ENCODE measurements at regions not wholly inside any gene's neighbourhood (a gene's known extent, or its start where the extent isn't known, plus 50 kb on each side); places are given as distances from the start of the nearest gene placed in this dataset.

GRCh38 chr6:139648430-139649000 is 274.1 kb upstream of the CITED2 start:
- Mint-ChIP-seq H3K27me3 (ENCODE audit: insufficient read depth) (no peaks in the 10 kb centered on the region), H3K36me3 (ENCODE audit: low read depth) (no peaks in the 10 kb centered on the region)
- 87 to 91% methylated on average over 7 of the region's 7 CpGs for WGBS, 2 experiments (ENCODE audit: insufficient coverage in 1 of 2, insufficient read length in 1 of 2)

GRCh38 chr6:139647841-139648240 is 273.4 kb upstream of the CITED2 start:
- DNase-seq, result no peak
- no peak for TF ChIP-seq CTCF (conservative IDR thresholded peaks at IDR 0.05)
- H3K9ac ChIP-seq (ENCODE audit: extremely low read depth, low read length, poor library complexity, severe bottlenecking), result no peak overlapping the region
- Mint-ChIP-seq H3K4me3 (no peak overlapping the region), H3K27me3 (ENCODE audit: insufficient read depth) (no peaks in the 10 kb centered on the region), H3K9me3 (peaks cover 2% of the 10 kb centered on the region), H3K27ac (no peak overlapping the region), H3K4me1 (peaks cover 20% of the 10 kb centered on the region), H3K36me3 (ENCODE audit: low read depth) (no peaks in the 10 kb centered on the region)
- no peaks in the 10 kb centered on the region for H3K36me3 ChIP-seq (ENCODE audit: control insufficient read depth, insufficient read depth, low read length)
- no peaks in the 10 kb centered on the region for H3K9me3 ChIP-seq (ENCODE audit: control insufficient read depth, low read length)
- H3K4me3 ChIP-seq (ENCODE audit: low read length), result no peak overlapping the region
- 69 to 75% methylated on average over 4 to 5 of the region's 5 CpGs for WGBS, 2 experiments (ENCODE audit: insufficient coverage in 1 of 2, insufficient read length in 1 of 2)
- H3K27me3 ChIP-seq (ENCODE audit: control insufficient read depth, insufficient read depth, low read length, poor library complexity, severe bottlenecking), result no peaks in the 10 kb centered on the region
- H3K27ac ChIP-seq (ENCODE audit: low read depth, low read length), result no peak overlapping the region
- H3K4me1 ChIP-seq (ENCODE audit: control insufficient read depth, insufficient read depth, low read length), result peaks cover 4% of the 10 kb centered on the region

More at GRCh38 chr6:139648430-139649000, 274.1 kb upstream of the CITED2 start:
- Mint-ChIP-seq H3K9me3 (peaks cover 2% of the 10 kb centered on the region), H3K4me3 (no peak overlapping the region), H3K27ac (no peak overlapping the region), H3K4me1 (peaks cover 24% of the 10 kb centered on the region)
- Histone ChIP-seq H3K9ac (ENCODE audit: extremely low read depth, low read length, poor library complexity, severe bottlenecking) (no peak overlapping the region), H3K27me3 (ENCODE audit: control insufficient read depth, insufficient read depth, low read length, poor library complexity, severe bottlenecking) (no peaks in the 10 kb centered on the region), H3K9me3 (ENCODE audit: control insufficient read depth, low read length) (no peaks in the 10 kb centered on the region), H3K4me1 (ENCODE audit: control insufficient read depth, insufficient read depth, low read length) (peaks cover 4% of the 10 kb centered on the region), H3K36me3 (ENCODE audit: control insufficient read depth, insufficient read depth, low read length) (no peaks in the 10 kb centered on the region), H3K27ac (ENCODE audit: low read depth, low read length) (no peak overlapping the region), H3K4me3 (ENCODE audit: low read length) (no peak overlapping the region)
- no peak for TF ChIP-seq CTCF (conservative IDR thresholded peaks at IDR 0.05)
- DNase-seq, result no peak

GRCh38 chr6:139647016-139647415 is 272.6 kb upstream of the CITED2 start:
- no peak overlapping the region for H3K27ac ChIP-seq (ENCODE audit: low read depth, low read length)
- no peaks in the 10 kb centered on the region for H3K27me3 ChIP-seq (ENCODE audit: control insufficient read depth, insufficient read depth, low read length, poor library complexity, severe bottlenecking)
- Mint-ChIP-seq H3K36me3 (ENCODE audit: low read depth) (no peaks in the 10 kb centered on the region), H3K27me3 (ENCODE audit: insufficient read depth) (no peaks in the 10 kb centered on the region), H3K4me3 (no peak overlapping the region), H3K4me1 (peaks cover 20% of the 10 kb centered on the region), H3K9me3 (peaks cover 2% of the 10 kb centered on the region), H3K27ac (no peak overlapping the region)
- no peak for DNase-seq
- H3K9ac ChIP-seq (ENCODE audit: extremely low read depth, low read length, poor library complexity, severe bottlenecking), result no peak overlapping the region
- H3K4me1 ChIP-seq (ENCODE audit: control insufficient read depth, insufficient read depth, low read length), result peaks cover 4% of the 10 kb centered on the region
- no peak overlapping the region for H3K4me3 ChIP-seq (ENCODE audit: low read length)
- WGBS, 2 experiments (ENCODE audit: insufficient coverage in 1 of 2, insufficient read length in 1 of 2), result 95 to 97% methylated on average over 3 of the region's 3 CpGs
- H3K36me3 ChIP-seq (ENCODE audit: control insufficient read depth, insufficient read depth, low read length), result no peaks in the 10 kb centered on the region
- H3K9me3 ChIP-seq (ENCODE audit: control insufficient read depth, low read length), result no peaks in the 10 kb centered on the region
- no peak for TF ChIP-seq CTCF (conservative IDR thresholded peaks at IDR 0.05)

Data from endodermal cell (in vitro differentiated cells).